ENCODE measurements at regions not wholly inside any gene's neighbourhood (a gene's known extent, or its start where the extent isn't known, plus 50 kb on each side); places are given as distances from the start of the nearest gene placed in this dataset.

GRCh38 chr9:1759009-1759408 lies 256.1 kb upstream of the SMARCA2 start:
- H3K9ac ChIP-seq (ENCODE audit: low read length): no peak overlapping the region
- no peaks in the 10 kb centered on the region for H3K36me3 ChIP-seq (ENCODE audit: control insufficient read depth, insufficient read depth, low read length, severe bottlenecking)
- peaks cover 4% of the 10 kb centered on the region for H3K9me3 ChIP-seq (ENCODE audit: control insufficient read depth, low read length)
- H3K4me1 ChIP-seq (ENCODE audit: control insufficient read depth, insufficient read depth, low read length): no peaks in the 10 kb centered on the region
- no peak for DNase-seq (ENCODE audit: low read depth)
- no peaks in the 10 kb centered on the region for H3K27me3 ChIP-seq (replicated peaks; ENCODE audit: control insufficient read depth, insufficient read depth, low read length)
- H3K4me3 ChIP-seq (ENCODE audit: low read length): no peak overlapping the region

- Histone ChIP-seq H3K27me3 (replicated peaks; ENCODE audit: control insufficient read depth, insufficient read depth, low read length) (no peaks in the 10 kb centered on the region), H3K9me3 (ENCODE audit: control insufficient read depth, low read length) (peaks cover 4% of the 10 kb centered on the region), H3K36me3 (ENCODE audit: control insufficient read depth, insufficient read depth, low read length, severe bottlenecking) (no peaks in the 10 kb centered on the region), H3K4me3 (ENCODE audit: low read length) (no peak overlapping the region), H3K4me1 (ENCODE audit: control insufficient read depth, insufficient read depth, low read length) (no peaks in the 10 kb centered on the region), H3K9ac (ENCODE audit: low read length) (no peak overlapping the region)
- DNase-seq (ENCODE audit: low read depth): no peak
These were observed 255.3 kb upstream of the SMARCA2 start for GRCh38 chr9:1759771-1760300.

- Histone ChIP-seq H3K4me1 (ENCODE audit: control insufficient read depth, insufficient read depth, low read length) (no peaks in the 10 kb centered on the region), H3K4me3 (ENCODE audit: low read length) (no peak overlapping the region), H3K9me3 (ENCODE audit: control insufficient read depth, low read length) (peaks cover 4% of the 10 kb centered on the region), H3K36me3 (ENCODE audit: control insufficient read depth, insufficient read depth, low read length, severe bottlenecking) (no peaks in the 10 kb centered on the region), H3K9ac (ENCODE audit: low read length) (no peak overlapping the region), H3K27me3 (replicated peaks; ENCODE audit: control insufficient read depth, insufficient read depth, low read length) (no peaks in the 10 kb centered on the region)
- no peak for DNase-seq (ENCODE audit: low read depth)
These were observed 253.3 kb upstream of the SMARCA2 start for GRCh38 chr9:1761807-1762206.

- Histone ChIP-seq H3K36me3 (ENCODE audit: control insufficient read depth, insufficient read depth, low read length, severe bottlenecking) (no peaks in the 10 kb centered on the region), H3K9ac (ENCODE audit: low read length) (no peak overlapping the region), H3K27me3 (replicated peaks; ENCODE audit: control insufficient read depth, insufficient read depth, low read length) (no peaks in the 10 kb centered on the region), H3K4me1 (ENCODE audit: control insufficient read depth, insufficient read depth, low read length) (no peaks in the 10 kb centered on the region), H3K4me3 (ENCODE audit: low read length) (no peak overlapping the region), H3K9me3 (ENCODE audit: control insufficient read depth, low read length) (peaks cover 4% of the 10 kb centered on the region)
- no peak for DNase-seq (ENCODE audit: low read depth)
These were observed 249.1 kb upstream of the SMARCA2 start for GRCh38 chr9:1766042-1766441.

DNA sequence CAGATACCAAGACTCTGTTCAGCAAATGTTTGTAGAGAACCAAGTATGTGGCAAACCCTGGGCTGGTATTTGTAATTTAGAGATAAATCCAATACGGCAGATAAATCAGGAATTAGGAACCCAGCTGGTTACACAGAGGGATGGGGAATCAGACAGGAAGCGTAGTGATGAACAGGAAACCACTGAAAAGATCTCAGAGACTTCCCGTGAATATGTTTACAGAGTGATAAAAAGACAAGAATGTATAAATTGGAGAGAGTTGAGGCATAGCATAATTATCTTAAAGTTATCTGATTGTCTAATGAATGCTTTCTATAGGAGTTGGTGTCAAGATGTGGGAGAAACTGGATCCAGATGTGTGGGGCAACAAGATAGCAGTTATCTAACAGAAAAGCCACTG lies 246.6 kb upstream of the SMARCA2 start:
- peaks cover 4% of the 10 kb centered on the region for H3K9me3 ChIP-seq (ENCODE audit: control insufficient read depth, low read length)
- no peaks in the 10 kb centered on the region for H3K27me3 ChIP-seq (replicated peaks; ENCODE audit: control insufficient read depth, insufficient read depth, low read length)
- no peak overlapping the region for H3K9ac ChIP-seq (ENCODE audit: low read length)
- H3K36me3 ChIP-seq (ENCODE audit: control insufficient read depth, insufficient read depth, low read length, severe bottlenecking): no peaks in the 10 kb centered on the region
- no peak for DNase-seq (ENCODE audit: low read depth)
- H3K4me3 ChIP-seq (ENCODE audit: low read length): no peak overlapping the region
- no peaks in the 10 kb centered on the region for H3K4me1 ChIP-seq (ENCODE audit: control insufficient read depth, insufficient read depth, low read length)

- DNase-seq (ENCODE audit: low read depth): no peak
- Histone ChIP-seq H3K27me3 (replicated peaks; ENCODE audit: control insufficient read depth, insufficient read depth, low read length) (no peaks in the 10 kb centered on the region), H3K9me3 (ENCODE audit: control insufficient read depth, low read length) (peaks cover 4% of the 10 kb centered on the region), H3K9ac (ENCODE audit: low read length) (no peak overlapping the region), H3K4me1 (ENCODE audit: control insufficient read depth, insufficient read depth, low read length) (no peaks in the 10 kb centered on the region), H3K4me3 (ENCODE audit: low read length) (no peak overlapping the region), H3K36me3 (ENCODE audit: control insufficient read depth, insufficient read depth, low read length, severe bottlenecking) (no peaks in the 10 kb centered on the region)
These were observed 243.9 kb upstream of the SMARCA2 start for GRCh38 chr9:1771094-1771789.

- H3K36me3 ChIP-seq (ENCODE audit: control insufficient read depth, insufficient read depth, low read length, severe bottlenecking): no peaks in the 10 kb centered on the region
- H3K4me1 ChIP-seq (ENCODE audit: control insufficient read depth, insufficient read depth, low read length): no peaks in the 10 kb centered on the region
- H3K4me3 ChIP-seq (ENCODE audit: low read length): no peak overlapping the region
- no peak overlapping the region for H3K9ac ChIP-seq (ENCODE audit: low read length)
- DNase-seq (ENCODE audit: low read depth): no peak
- peaks cover 4% of the 10 kb centered on the region for H3K9me3 ChIP-seq (ENCODE audit: control insufficient read depth, low read length)
- H3K27me3 ChIP-seq (replicated peaks; ENCODE audit: control insufficient read depth, insufficient read depth, low read length): no peaks in the 10 kb centered on the region
These were observed 239.9 kb upstream of the SMARCA2 start for GRCh38 chr9:1775230-1775629.

GRCh38 chr9:1776668-1777067 lies 238.5 kb upstream of the SMARCA2 start:
- Histone ChIP-seq H3K9ac (ENCODE audit: low read length) (no peak overlapping the region), H3K4me1 (ENCODE audit: control insufficient read depth, insufficient read depth, low read length) (no peaks in the 10 kb centered on the region), H3K27me3 (replicated peaks; ENCODE audit: control insufficient read depth, insufficient read depth, low read length) (no peaks in the 10 kb centered on the region), H3K36me3 (ENCODE audit: control insufficient read depth, insufficient read depth, low read length, severe bottlenecking) (no peaks in the 10 kb centered on the region), H3K4me3 (ENCODE audit: low read length) (no peak overlapping the region), H3K9me3 (ENCODE audit: control insufficient read depth, low read length) (no peaks in the 10 kb centered on the region)
- no peak for DNase-seq (ENCODE audit: low read depth)

GRCh38 chr9:1791191-1791590 lies 224.0 kb upstream of the SMARCA2 start:
- Histone ChIP-seq H3K9ac (ENCODE audit: low read length) (no peak overlapping the region), H3K4me3 (ENCODE audit: low read length) (no peak overlapping the region), H3K4me1 (ENCODE audit: control insufficient read depth, insufficient read depth, low read length) (no peaks in the 10 kb centered on the region), H3K9me3 (ENCODE audit: control insufficient read depth, low read length) (no peaks in the 10 kb centered on the region), H3K36me3 (ENCODE audit: control insufficient read depth, insufficient read depth, low read length, severe bottlenecking) (no peaks in the 10 kb centered on the region), H3K27me3 (replicated peaks; ENCODE audit: control insufficient read depth, insufficient read depth, low read length) (no peaks in the 10 kb centered on the region)
- DNase-seq (ENCODE audit: low read depth): no peak

DNA sequence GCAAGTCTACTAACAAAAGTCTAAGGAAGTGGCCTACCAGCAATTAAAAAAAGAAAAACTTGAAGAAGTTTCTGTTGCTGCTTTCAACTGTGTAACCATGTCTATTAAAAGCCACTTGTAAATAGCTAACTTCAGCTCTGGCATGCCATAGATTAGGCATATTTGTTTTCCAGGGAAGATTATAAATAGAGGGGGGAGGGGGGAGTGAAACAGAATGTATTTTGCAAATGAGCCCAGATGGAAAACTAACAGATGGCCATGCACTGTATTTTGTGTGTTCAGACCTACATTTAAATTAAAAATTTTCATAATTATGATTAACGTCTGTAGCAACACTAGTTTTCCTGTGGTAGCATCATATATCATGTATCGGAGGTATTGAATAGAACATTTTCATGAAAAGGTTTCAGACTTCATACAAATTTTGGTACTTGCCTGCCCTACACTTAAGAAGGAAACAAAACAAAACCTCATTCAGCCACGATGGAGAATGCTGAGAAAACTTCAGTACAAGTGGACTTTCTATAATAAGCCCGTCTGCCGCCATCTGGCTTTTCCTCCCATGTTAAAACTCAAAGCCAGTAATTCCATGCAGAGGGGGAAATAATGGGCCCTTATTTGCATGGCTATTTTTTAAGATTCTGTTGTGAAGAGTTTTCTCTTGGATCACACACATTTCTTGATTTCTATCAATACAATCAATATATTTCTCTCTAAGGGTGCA lies 220.4 kb upstream of the SMARCA2 start:
- Histone ChIP-seq H3K27me3 (replicated peaks; ENCODE audit: control insufficient read depth, insufficient read depth, low read length) (no peaks in the 10 kb centered on the region), H3K9me3 (ENCODE audit: control insufficient read depth, low read length) (no peaks in the 10 kb centered on the region), H3K4me3 (ENCODE audit: low read length) (no peak overlapping the region), H3K9ac (ENCODE audit: low read length) (no peak overlapping the region), H3K4me1 (ENCODE audit: control insufficient read depth, insufficient read depth, low read length) (no peaks in the 10 kb centered on the region), H3K36me3 (ENCODE audit: control insufficient read depth, insufficient read depth, low read length, severe bottlenecking) (no peaks in the 10 kb centered on the region)
- DNase-seq (ENCODE audit: low read depth): no peak

DNA sequence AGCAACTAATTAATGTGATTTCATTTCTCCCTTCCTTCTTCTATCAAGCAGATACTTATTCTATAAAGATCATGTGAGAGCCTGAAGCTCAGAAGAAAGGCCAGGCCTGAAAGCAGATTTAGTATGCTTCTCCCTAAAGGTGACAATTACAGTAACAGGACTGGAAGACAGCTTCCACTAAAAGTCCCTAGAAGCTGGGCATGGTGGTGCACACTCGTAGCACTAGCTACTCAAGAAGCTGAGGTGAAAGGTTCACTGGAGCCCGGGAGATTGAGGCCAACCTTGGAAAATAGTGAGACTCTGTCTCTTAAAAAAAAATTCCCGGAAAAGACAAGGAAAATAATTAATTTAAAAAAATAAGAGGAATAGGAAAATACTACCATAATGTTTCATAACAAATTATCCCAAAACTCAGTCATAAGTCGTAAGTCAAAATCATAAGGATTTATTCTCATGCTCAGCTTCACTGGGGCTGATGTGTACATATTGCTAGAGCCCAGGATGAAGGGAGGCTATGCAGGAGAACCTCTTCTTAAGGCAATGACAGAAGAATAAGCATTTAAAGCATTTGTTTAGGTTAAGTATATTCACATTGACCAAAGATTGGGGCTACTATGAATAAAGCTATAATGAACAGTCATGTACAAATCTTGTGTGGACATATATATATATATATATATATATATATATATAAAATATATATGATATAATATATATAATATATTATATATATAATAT lies 210.8 kb upstream of the SMARCA2 start:
- Histone ChIP-seq H3K9ac (ENCODE audit: low read length) (no peak overlapping the region), H3K9me3 (ENCODE audit: control insufficient read depth, low read length) (no peaks in the 10 kb centered on the region), H3K4me3 (ENCODE audit: low read length) (no peak overlapping the region), H3K4me1 (ENCODE audit: control insufficient read depth, insufficient read depth, low read length) (no peaks in the 10 kb centered on the region), H3K27me3 (replicated peaks; ENCODE audit: control insufficient read depth, insufficient read depth, low read length) (no peaks in the 10 kb centered on the region), H3K36me3 (ENCODE audit: control insufficient read depth, insufficient read depth, low read length, severe bottlenecking) (no peaks in the 10 kb centered on the region)
- DNase-seq (ENCODE audit: low read depth): no peak

All from adipocyte (in vitro differentiated cells).